NT2/D1 (cell line): ENCODE measurements at regions not wholly inside any gene's neighbourhood (a gene's known extent, or its start where the extent isn't known, plus 50 kb on each side); places are given as distances from the start of the nearest gene placed in this dataset.

Experiments used
- YY1 ChIP-seq: IDR thresholded peaks from 2 replicates; pipeline ENCODE4 v1.6.1; 2011; ENCODE audit not compliant: insufficient read length, insufficient read depth
- ZNF274 ChIP-seq: IDR thresholded peaks from 2 replicates; pipeline ENCODE4 v1.6.1; 2011; ENCODE audit warnings: mild to moderate bottlenecking, low read depth, low read length

DNA sequence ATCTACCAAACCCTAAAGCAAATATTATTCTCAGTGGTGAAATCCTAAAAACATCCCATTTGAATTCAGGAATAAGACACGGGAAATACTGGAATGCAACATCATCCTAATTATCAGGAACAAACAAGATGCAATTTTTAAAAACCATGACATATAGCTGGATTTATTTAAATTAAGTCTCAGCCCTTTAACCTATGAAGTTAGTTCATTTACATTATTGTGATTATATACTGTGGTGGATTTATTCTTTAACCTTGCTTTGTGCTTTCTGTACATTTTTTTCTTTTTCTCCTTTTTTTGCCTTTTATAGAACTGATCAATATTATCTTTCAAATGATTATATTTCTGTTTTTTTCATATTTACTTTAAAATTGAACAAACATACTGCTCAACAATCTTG lies 59.8 kb upstream of the ARMC2 start:
- TF ChIP-seq YY1 (no peak), ZNF274 (no peak)
